ENCODE measurements at regions not wholly inside any gene's neighbourhood (a gene's known extent, or its start where the extent isn't known, plus 50 kb on each side); places are given as distances from the start of the nearest gene placed in this dataset.
A peak's percentile ranks its signal among the peaks of the same experiment; 100 is the strongest.

DNA sequence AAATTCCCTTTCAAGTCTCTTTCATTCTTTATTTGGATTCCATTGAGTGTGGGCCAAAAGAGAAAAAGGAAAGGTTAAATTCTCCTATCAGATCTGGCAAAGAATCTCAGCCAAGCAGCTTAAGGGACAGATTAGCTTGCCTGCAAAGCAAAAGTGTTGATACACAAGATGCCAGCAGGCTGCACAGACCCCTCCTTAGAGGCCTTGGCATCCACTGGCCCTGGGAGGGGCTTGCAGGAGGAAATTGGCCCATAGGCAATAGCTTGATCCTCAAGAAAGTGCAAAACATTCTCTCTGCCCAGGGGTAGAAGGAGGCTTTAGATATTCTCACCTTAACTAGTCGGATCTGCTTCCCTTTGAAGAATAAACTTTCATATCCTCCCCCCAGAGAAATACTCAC, 300.4 kb upstream of the CPEB2 start:
- Histone ChIP-seq H3K27me3 (ENCODE audit: low read depth) (no peaks in the 10 kb centered on the region), H3K4me3 (no peak overlapping the region), H3K36me3 (no peaks in the 10 kb centered on the region), H3K27ac (no peak overlapping the region), H3K4me1 (peaks cover 7% of the 10 kb centered on the region), H3K9me3 (no peaks in the 10 kb centered on the region)
- DNase-seq (no peak), ATAC-seq (no peak)
- TF ChIP-seq, protein P1, sequence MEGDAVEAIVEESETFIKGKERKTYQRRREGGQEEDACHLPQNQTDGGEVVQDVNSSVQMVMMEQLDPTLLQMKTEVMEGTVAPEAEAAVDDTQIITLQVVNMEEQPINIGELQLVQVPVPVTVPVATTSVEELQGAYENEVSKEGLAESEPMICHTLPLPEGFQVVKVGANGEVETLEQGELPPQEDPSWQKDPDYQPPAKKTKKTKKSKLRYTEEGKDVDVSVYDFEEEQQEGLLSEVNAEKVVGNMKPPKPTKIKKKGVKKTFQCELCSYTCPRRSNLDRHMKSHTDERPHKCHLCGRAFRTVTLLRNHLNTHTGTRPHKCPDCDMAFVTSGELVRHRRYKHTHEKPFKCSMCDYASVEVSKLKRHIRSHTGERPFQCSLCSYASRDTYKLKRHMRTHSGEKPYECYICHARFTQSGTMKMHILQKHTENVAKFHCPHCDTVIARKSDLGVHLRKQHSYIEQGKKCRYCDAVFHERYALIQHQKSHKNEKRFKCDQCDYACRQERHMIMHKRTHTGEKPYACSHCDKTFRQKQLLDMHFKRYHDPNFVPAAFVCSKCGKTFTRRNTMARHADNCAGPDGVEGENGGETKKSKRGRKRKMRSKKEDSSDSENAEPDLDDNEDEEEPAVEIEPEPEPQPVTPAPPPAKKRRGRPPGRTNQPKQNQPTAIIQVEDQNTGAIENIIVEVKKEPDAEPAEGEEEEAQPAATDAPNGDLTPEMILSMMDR (IDR thresholded peaks at IDR 0.05): no peak
- intact Hi-C loops (cut with DNase I): no loop called here

DNA sequence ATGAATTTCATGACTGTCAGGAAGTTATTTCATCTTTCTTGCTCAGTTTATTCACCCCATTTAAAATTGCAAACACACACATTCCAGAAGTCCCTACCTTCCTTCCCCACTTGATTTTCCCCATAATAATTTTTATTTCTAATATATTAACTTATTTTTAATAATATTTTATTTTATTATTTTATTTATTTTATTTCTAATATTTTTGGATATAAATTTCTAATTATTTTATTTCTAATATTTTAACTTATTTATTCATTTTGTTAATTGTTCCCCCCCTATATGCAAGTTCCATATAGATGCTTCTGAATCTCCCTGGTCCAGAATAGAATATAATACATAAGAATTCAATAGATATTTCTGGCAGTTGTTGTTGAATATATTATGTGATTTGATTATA, 293.7 kb upstream of the CPEB2 start:
- Histone ChIP-seq H3K4me1 (no peaks in the 10 kb centered on the region), H3K4me3 (no peak overlapping the region), H3K27ac (no peak overlapping the region), H3K9me3 (no peaks in the 10 kb centered on the region), H3K27me3 (ENCODE audit: low read depth) (no peaks in the 10 kb centered on the region), H3K36me3 (no peaks in the 10 kb centered on the region)
- ATAC-seq: no peak
- DNase-seq: no peak
- intact Hi-C loops (cut with DNase I): no loop called here
- TF ChIP-seq, protein P1 (IDR thresholded peaks at IDR 0.05): no peak

- DNase-seq (no peak), ATAC-seq (no peak)
- no peaks in the 10 kb centered on the region for H3K36me3 ChIP-seq
- H3K27ac ChIP-seq: no peak overlapping the region
- no peaks in the 10 kb centered on the region for H3K27me3 ChIP-seq (ENCODE audit: low read depth)
- TF ChIP-seq, protein P1 (IDR thresholded peaks at IDR 0.05): no peak
- intact Hi-C loops (cut with DNase I): no loop called here
- H3K9me3 ChIP-seq: no peaks in the 10 kb centered on the region
- no peak overlapping the region for H3K4me3 ChIP-seq
- no peaks in the 10 kb centered on the region for H3K4me1 ChIP-seq
These were observed 291.0 kb upstream of the CPEB2 start for GRCh38 chr4:14711259-14711658.

DNA sequence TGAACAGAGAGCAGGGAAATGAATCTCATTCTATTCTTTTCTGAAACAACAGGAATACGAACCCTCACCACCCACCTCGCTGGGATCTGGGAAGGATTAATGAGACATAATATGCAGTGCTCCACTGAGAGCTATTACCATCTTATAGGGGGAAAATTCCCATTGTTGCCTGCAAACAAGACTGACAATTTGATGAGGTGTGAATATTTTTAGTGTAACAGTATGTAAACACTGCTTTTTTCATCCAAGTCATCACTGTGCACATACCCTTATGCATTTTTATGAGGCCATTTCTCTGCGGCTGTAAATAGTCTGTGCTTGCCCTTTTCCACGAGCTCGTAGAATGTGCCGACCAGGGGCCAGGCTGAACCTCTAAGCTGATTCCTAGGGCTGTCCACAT, 285.6 kb upstream of the CPEB2 start:
- ATAC-seq (no peak), DNase-seq (no peak)
- H3K4me1 ChIP-seq: no peaks in the 10 kb centered on the region
- H3K36me3 ChIP-seq: no peaks in the 10 kb centered on the region
- H3K4me3 ChIP-seq: no peak overlapping the region
- H3K27me3 ChIP-seq (ENCODE audit: low read depth): no peaks in the 10 kb centered on the region
- H3K9me3 ChIP-seq: no peaks in the 10 kb centered on the region
- no peak overlapping the region for H3K27ac ChIP-seq
- intact Hi-C loops (cut with DNase I): no loop called here
- TF ChIP-seq, protein P1 (IDR thresholded peaks at IDR 0.05): no peak

- peak in 1 of 2 donors; percentile 42 for ATAC-seq
- Histone ChIP-seq H3K36me3 (no peaks in the 10 kb centered on the region), H3K9me3 (no peaks in the 10 kb centered on the region), H3K4me1 (no peaks in the 10 kb centered on the region), H3K27ac (no peak overlapping the region), H3K27me3 (ENCODE audit: low read depth) (no peaks in the 10 kb centered on the region), H3K4me3 (no peak overlapping the region)
- DNase-seq: peak; percentile 32
- intact Hi-C loops (cut with DNase I): no loop called here
- TF ChIP-seq, protein P1 (IDR thresholded peaks at IDR 0.05): no peak
These were observed 283.2 kb upstream of the CPEB2 start for GRCh38 chr4:14719053-14719452.

GRCh38 chr4:14726441-14726840, 275.8 kb upstream of the CPEB2 start:
- intact Hi-C loops (cut with DNase I): no loop called here
- TF ChIP-seq, protein P1 (IDR thresholded peaks at IDR 0.05): no peak
- H3K4me3 ChIP-seq: no peak overlapping the region

More at GRCh38 chr4:14726441-14726840, 275.8 kb upstream of the CPEB2 start:
- no peaks in the 10 kb centered on the region for H3K27me3 ChIP-seq (ENCODE audit: low read depth)
- H3K4me1 ChIP-seq: no peaks in the 10 kb centered on the region
- no peak overlapping the region for H3K27ac ChIP-seq
- no peak for ATAC-seq
- H3K9me3 ChIP-seq: no peaks in the 10 kb centered on the region
- H3K36me3 ChIP-seq: no peaks in the 10 kb centered on the region
- DNase-seq: no peak

Data from lower lobe of right lung (tissue), 2 donors.